Choroid plexus epithelial cell (primary cell): ENCODE measurements at regions not wholly inside any gene's neighbourhood (a gene's known extent, or its start where the extent isn't known, plus 50 kb on each side); places are given as distances from the start of the nearest gene placed in this dataset.

ENCODE experiments used
- DNase-seq: peaks from one replicate; pipeline ENCODE4 v3.0.0-alpha.2; 2010; ENCODE audit warnings: low read depth
- H3K4me3 ChIP-seq: 2 replicates; pipeline ENCODE4 v1.5.1; 2011; ENCODE audit warnings: low read depth, mild to moderate bottlenecking, control low read depth, low read length, moderate library complexity
- CTCF ChIP-seq: conservative IDR thresholded peaks from 2 replicates; pipeline ENCODE4 v1.5.1; 2011; ENCODE audit warnings: low read depth, mild to moderate bottlenecking, control low read depth, inconsistent platforms, low read length, moderate library complexity

GRCh38 chr1:56054959-56055358, 524.4 kb downstream of the PLPP3 start:
- DNase-seq = no peak
- no peak for TF ChIP-seq CTCF
- H3K4me3 ChIP-seq = no peak overlapping the region

GRCh38 chr1:56052041-56052440, 527.3 kb downstream of the PLPP3 start:
- H3K4me3 ChIP-seq = no peak overlapping the region
- TF ChIP-seq CTCF = no peak
- no peak for DNase-seq

- TF ChIP-seq CTCF = no peak
- no peak for DNase-seq
- H3K4me3 ChIP-seq = no peak overlapping the region
These were observed 528.5 kb downstream of the PLPP3 start for GRCh38 chr1:56050911-56051310.

GRCh38 chr1:56045477-56045876, 533.9 kb downstream of the PLPP3 start:
- H3K4me3 ChIP-seq = no peak overlapping the region
- TF ChIP-seq CTCF = no peak
- no peak for DNase-seq

- DNase-seq = no peak
- no peak for TF ChIP-seq CTCF
- no peak overlapping the region for H3K4me3 ChIP-seq
These were observed 534.3 kb downstream of the PLPP3 start for GRCh38 chr1:56045062-56045461.

- H3K4me3 ChIP-seq = no peak overlapping the region
- no peak for DNase-seq
- TF ChIP-seq CTCF = no peak
These were observed 542.9 kb downstream of the PLPP3 start for GRCh38 chr1:56036479-56036878.

GRCh38 chr1:56034847-56035481, 544.4 kb downstream of the PLPP3 start:
- no peak for DNase-seq
- TF ChIP-seq CTCF = no peak
- no peak overlapping the region for H3K4me3 ChIP-seq
